ENCODE measurements at regions not wholly inside any gene's neighbourhood (a gene's known extent, or its start where the extent isn't known, plus 50 kb on each side); places are given as distances from the start of the nearest gene placed in this dataset.

GRCh38 chr13:74253161-74253560 is 119.0 kb upstream of the KLF12 start:
- FAIRE-seq (no peak), DNase-seq (ENCODE audit: low spot score) (no peak), ATAC-seq (no peak)
- Histone ChIP-seq H3K9me3 (ENCODE audit: low read length) (no peaks in the 10 kb centered on the region), H3K4me2 (ENCODE audit: low read depth, low read length) (no peak overlapping the region), H3K79me2 (ENCODE audit: insufficient read depth, low read length) (no peaks in the 10 kb centered on the region), H3K36me3 (replicated peaks in 1 of 2; ENCODE audit: control insufficient read depth in 1 of 2, insufficient read depth in 2 of 2, low read length in 2 of 2) (no peaks in the 10 kb centered on the region), H3K4me1 (ENCODE audit: insufficient read depth, low read length) (no peaks in the 10 kb centered on the region), H4K20me1 (ENCODE audit: insufficient read depth, low read length) (no peaks in the 10 kb centered on the region), H3K27ac (ENCODE audit: extremely low read length, insufficient read depth, low read length) (no peak overlapping the region), H3K4me3 (replicated peaks in 1 of 3; ENCODE audit: insufficient read depth in 1 of 3, low read depth in 2 of 3, low read length in 3 of 3) (no peak overlapping the region), H3K27me3 (ENCODE audit: control insufficient read depth in 1 of 2, insufficient read depth in 2 of 2, low read length in 2 of 2) (peaks cover 0 to 1% of the 10 kb centered on the region in 2 experiments; a peak in 1 of 5 replicates), H2AFZ (ENCODE audit: low read length) (no peak overlapping the region), H3K9ac (ENCODE audit: insufficient read depth, low read depth, low read length) (no peak overlapping the region)
- POLR2A ChIA-PET, result no interaction called here
- intact Hi-C loops (cut with micrococcal nuclease; ENCODE audit: unreplicated experiment) (no loop called here), in situ Hi-C loops (cut with HindIII; ENCODE audit: extremely low pct_ligation_motif_present, low pct_unique_long_range_greater_than_20kb) (no loop called here)
- CTCF ChIA-PET (ENCODE audit: low intra/inter-chr PET ratio, low total read pairs), result no interaction called here
- BruUV-seq (replicated peaks), result no TSS peak
- WGBS (ENCODE audit: low lambda C conversion rate), result 0% methylated on average over 1 of the region's 1 CpG
- TF ChIP-seq ZGPAT (CRISPR knock-in tag; IDR thresholded peaks at IDR 0.05) (no peak), CREB3 (CRISPR knock-in tag; IDR thresholded peaks at IDR 0.05) (no peak), ZBTB3 (CRISPR knock-in tag; IDR thresholded peaks at IDR 0.05; ENCODE audit: borderline replicate concordance, low read depth) (no peak), GMEB2 (CRISPR knock-in tag; IDR thresholded peaks at IDR 0.05; ENCODE audit: low read depth) (no peak), ELF4 (CRISPR knock-in tag; IDR thresholded peaks at IDR 0.05; ENCODE audit: borderline replicate concordance) (no peak)
